A549 (cell line): ENCODE measurements at regions not wholly inside any gene's neighbourhood (a gene's known extent, or its start where the extent isn't known, plus 50 kb on each side); places are given as distances from the start of the nearest gene placed in this dataset.

ENCODE experiments used
- POLR2AphosphoS2 ChIP-seq: conservative IDR thresholded peaks from 2 replicates; pipeline ENCODE4 v1.6.1; 2012; ENCODE audit warnings: low read length, improper control_type of control experiment, inconsistent platforms
- REST ChIP-seq: fragments of 200-600 bp; sonication (generic); IDR thresholded peaks from 2 replicates; pipeline ENCODE4 v1.6.1; 2016; ENCODE audit warnings: antibody characterized with exemption, mild to moderate bottlenecking, moderate library complexity

DNA sequence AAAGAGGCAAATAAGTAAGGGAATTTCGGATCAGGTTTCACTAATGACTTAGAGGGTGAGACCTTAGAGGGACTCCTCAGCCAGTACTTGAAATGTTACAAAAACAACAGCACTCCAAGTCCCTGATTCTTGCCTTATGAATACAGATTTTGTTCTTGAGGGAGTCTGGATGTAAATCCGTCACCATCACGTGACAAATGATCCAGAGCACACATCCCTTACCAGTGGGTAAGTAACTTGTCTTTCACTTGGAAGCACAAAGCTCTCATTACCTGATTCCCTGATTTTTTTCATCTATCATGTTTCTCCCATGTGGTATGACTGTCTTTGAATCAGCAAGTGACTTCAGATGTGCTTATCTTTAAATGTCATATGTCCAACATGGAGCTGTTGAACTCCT is 595.3 kb upstream of the POU3F2 start:
- TF ChIP-seq REST (no peak), POLR2AphosphoS2 (no peak)
